Prostate gland (tissue), 2 donors: ENCODE measurements at regions not wholly inside any gene's neighbourhood (a gene's known extent, or its start where the extent isn't known, plus 50 kb on each side); places are given as distances from the start of the nearest gene placed in this dataset.

ENCODE experiments used
- CTCF ChIP-seq, 4 experiments: fragments of 200-600 bp in 2 of 4; fragments of 450-650 bp in 2 of 4; sonication (generic) in 2 of 4; IDR thresholded peaks; 1 replicate in 3 of 4; 2 replicates in 1 of 4; pipeline ENCODE4 v1.5.1; 2016 to 2019; ENCODE audit warnings: antibody characterized with exemption in 4 of 4, mild to moderate bottlenecking in 2 of 4, moderate library complexity in 2 of 4
- POLR2A ChIP-seq: fragments of 450-650 bp; IDR thresholded peaks from one replicate; pipeline ENCODE4 v1.6.1; 2016; ENCODE audit warnings: antibody characterized with exemption, mild to moderate bottlenecking

GRCh38 chr9:79446523-79447307, 125.0 kb upstream of the TLE4 start:
- TF ChIP-seq CTCF (IDR thresholded peaks at IDR 0.05) (no peak), POLR2A (no peak)
